Umbilical cord (tissue), 1 donor: ENCODE measurements at regions not wholly inside any gene's neighbourhood (a gene's known extent, or its start where the extent isn't known, plus 50 kb on each side); places are given as distances from the start of the nearest gene placed in this dataset.

Experiments
- DNase-seq: peaks from one replicate; pipeline ENCODE4 v3.0.0-alpha.2; 2015; ENCODE audit warnings: low spot score

DNA sequence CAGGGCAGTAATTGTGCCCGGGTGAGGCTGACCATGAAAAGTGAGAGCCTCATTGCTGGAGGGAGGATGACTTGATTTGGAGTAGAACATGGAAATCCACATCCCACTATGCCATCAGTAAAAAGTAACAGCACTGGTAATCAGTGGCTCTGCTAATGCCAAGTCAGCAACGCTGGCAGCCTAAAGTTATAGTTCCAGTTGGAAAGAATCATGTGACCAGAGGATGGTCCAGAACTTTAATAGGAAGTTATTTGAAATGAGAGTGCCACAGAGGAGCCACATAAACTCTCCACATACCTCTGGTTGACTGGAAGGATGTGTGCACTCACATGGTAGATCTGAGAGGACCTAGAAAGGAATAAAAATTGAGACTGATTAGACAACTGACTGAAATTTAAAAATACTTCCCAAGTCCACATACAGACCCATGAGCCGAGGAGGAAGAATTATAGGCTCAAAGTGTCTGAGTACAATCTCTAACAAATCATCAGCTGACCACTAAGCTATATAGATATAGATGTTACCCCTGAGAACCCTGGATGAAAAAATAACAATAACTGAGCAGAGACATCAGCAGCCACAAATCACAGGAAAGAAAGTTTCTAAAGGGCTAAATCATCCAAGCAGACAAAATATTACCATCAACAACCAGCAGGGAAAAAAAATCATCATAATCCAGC, 346.8 kb downstream of the STK39 start:
- no peak for DNase-seq

DNA sequence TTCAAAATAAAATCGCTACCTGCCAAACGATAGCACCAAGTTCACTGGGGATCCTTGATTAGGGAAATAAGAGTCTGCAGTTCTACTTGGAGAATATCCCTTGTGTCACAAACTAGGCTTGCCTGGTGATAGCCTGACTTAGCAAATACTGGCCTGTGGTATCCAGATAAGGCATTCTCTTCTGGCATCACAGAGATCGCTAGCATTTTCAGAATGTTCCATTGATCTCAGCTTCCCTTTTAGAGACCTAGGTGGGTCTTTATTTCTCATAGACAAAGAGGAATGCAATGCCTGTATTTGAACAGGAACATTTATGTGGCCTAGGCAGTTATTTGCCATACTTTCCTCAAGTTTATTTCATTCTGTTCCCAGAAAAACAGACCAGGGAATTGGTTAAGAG, 349.1 kb downstream of the STK39 start:
- DNase-seq: no peak

DNA sequence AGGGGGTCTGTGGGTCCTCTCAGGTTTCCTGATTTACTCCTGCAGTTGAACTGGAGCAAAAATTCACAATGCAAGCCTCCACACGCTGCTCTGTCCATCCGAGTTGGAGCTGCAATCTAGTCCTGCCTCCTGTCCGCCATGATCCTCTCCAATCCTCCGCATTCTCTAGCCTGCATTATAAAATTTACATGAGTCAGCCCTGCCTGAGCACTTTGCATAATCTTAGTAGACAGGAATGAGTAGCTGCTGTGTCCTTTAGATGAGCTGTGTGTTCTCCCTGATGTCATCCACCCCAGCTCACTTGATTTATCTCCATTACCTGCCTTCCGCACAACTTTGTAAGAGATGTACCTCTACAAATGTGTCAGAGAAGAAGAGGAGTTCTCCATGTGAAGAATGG, 355.6 kb downstream of the STK39 start:
- no peak for DNase-seq

- no peak for DNase-seq
Observed at GRCh38 chr2:167890739-167891138, 356.7 kb downstream of the STK39 start.

DNA sequence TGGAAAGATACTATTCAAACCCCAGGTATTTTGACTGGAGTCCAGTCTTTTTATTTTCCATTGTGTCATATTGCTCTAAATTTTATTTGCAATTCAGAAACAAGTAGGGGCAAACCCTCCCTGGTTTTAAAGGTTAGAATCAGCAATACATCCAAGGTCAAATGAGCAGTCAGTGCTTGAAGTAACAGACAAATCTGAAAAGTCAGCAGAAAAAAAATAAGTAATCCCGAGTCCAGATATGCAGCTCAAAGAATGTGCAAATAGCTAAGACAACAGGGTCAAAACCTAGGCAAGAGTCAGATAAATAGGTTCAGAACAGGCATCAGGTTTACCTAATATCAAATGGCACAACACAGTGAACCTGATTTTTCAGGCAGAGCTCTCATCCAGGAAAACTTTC, 367.0 kb downstream of the STK39 start:
- DNase-seq: no peak

- DNase-seq: no peak
Observed at GRCh38 chr2:167875529-167875928, 371.9 kb downstream of the STK39 start.

DNA sequence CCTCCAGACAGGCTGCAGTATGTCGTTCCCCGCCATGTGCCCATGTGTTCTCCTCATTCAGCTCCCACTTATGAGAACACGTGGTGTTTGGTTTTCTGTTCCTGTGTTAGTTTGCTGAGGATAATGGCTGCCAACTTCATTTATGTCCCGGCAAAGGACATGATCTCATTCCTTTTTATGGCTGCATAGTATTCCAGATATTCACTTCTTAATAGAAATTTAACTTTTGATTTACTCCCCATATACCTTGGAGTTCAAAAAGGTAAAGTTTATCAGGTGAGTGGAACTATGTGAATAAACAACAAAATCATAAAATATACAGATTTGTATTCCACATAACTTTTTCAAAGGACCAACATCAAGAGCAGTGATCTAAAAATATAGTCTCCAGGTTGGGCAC, 372.6 kb downstream of the STK39 start:
- no peak for DNase-seq

GRCh38 chr2:167871286-167871685, 376.1 kb downstream of the STK39 start:
- no peak for DNase-seq

- DNase-seq: no peak
Observed at GRCh38 chr2:167869200-167869599, 378.2 kb downstream of the STK39 start.

GRCh38 chr2:167863377-167863776, 384.0 kb downstream of the STK39 start:
- no peak for DNase-seq

- DNase-seq: peak; percentile 20
Observed at GRCh38 chr2:167862782-167863181, 384.6 kb downstream of the STK39 start.

DNA sequence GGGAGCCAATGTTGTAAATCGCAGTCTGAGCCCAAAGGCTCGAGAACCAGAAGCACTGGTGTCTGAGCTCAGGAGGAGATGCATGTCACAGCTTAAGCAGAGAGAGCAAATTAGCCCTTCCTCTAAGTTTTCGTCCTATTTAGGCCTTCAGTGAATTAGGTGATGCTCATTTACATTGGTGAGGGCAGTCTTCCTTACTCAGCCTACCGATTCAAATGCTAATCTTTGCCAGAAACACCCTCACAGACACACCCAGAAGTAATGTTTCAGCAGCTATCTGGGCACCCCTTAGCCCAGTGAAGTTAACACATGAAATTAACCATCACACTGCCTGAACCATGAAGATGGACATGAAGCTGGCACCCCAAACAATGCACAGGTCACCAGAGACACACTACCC, 385.1 kb downstream of the STK39 start:
- no peak for DNase-seq

DNA sequence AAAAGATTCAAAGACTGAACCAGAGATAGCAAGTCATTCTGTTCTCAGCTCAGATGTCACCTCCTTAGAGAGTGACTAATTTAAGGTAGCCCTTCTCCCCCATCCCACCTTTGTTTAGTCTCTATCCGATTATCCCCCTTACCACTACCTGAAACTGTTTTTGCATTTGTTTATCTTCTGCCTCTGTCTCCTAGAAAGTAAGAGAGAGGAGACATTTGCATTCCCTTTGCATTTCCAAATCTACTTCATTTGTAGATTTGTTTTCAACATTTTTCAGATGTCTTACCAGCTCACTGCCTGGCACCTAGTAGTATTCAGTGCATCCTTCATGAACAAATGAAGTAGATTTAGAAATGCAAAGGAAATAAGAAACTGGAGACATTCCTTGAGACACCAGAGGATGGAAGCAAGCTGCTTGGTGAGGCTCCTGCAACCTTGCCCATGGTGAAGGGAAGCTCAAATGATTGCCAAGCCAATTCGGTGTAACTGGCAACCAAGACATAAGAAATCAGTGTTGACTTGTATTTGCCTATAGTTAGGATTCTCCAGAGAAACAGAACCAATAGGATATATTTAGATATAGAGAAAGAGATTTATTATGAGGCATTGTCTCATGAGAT, 385.7 kb downstream of the STK39 start:
- no peak for DNase-seq

DNA sequence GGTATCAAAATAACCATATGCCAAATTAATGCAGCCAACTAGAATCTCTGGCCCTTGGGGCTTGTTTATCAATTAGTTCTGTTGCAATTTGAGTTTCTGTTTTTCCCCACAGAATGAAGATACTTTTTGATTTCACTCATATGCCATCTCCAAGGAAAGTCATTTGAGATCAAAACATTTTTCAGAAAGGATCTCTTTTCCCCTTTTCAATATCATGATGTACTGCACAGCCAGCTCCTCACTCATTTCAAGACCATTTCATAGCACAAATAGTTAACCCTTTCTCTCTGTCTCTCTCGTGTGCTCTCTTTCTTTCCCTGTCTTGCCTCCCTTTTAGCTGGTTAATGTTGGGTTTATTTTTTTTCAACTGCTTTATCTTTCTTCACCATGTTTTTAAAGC, 387.3 kb downstream of the STK39 start:
- DNase-seq: no peak

DNA sequence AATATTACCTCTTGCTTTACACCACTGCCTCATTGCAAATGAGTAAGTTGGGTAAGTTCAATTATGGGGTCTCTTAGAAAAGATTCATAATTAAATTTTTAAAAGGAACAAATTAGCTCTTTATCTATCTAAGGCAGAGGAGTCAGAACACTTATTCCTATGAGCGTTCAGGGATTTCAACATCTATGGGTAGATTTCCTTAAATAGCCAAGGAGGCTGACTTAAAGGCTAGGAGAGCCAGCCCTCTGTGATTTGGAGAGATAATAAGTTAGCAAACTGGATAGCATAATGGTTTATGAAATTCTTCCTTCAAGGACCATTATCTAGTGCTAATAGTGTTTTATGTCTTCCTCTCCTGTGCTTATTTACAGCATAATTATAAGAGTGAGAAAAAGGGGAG, 387.7 kb downstream of the STK39 start:
- peak; percentile 30 for DNase-seq

DNA sequence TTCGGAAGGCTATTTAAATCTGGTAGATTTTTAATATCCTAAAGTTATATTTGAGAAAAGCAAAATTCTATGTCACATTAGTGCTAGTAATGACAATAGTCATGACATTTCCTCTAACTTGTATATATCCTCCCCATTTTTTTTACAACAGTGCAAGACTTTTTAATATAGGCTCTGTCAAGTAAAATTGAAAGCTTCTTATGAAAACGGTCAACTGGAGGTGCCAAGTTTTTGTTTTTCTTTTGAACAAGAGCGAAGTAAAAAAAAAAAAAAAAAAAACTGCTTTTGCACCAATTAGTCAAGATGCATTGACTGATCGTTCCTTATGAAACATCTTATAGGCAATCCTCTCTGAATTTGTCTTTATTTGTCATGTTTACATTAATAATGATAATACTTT, 389.3 kb downstream of the STK39 start:
- DNase-seq: no peak

GRCh38 chr2:167857416-167857815, 390.0 kb downstream of the STK39 start:
- no peak for DNase-seq

DNA sequence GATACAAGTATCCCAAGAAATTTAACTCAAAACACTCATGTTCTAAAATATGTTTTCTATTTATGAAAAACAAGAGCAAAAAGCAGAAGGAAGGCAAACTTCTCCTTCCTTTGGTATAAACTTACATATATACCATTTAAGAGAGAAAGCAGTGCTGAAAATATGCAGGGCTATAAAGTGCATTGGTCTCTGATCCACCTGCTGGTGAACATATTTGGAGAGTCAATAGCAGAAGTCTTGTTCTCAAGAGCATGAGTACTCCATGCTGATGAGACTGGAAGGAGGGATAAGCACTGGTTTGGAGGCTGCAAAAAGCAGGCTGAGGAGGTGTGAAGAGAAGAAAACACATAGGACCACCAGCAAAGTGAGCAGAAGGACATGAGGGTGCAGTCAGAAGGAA, 391.2 kb downstream of the STK39 start:
- no peak for DNase-seq

DNA sequence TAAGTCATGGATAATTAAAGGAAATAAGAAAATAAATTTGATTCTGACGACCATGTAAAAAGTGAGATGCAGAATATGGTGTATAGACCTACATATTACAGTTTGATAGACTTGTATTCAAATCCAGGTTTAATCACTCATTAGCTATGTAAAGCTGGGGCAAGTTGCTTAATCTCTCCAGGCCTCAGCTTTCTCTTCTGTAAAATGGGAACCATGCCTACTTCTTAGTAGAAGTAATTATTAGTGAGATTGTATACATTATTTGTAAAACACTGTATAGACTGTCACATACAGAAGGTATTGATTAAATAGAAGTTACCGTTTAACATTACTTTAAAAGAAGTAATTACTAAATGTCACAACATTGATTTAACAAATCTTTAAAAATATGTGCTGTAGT, 392.2 kb downstream of the STK39 start:
- DNase-seq: no peak

GRCh38 chr2:167853717-167854116, 393.7 kb downstream of the STK39 start:
- no peak for DNase-seq

DNA sequence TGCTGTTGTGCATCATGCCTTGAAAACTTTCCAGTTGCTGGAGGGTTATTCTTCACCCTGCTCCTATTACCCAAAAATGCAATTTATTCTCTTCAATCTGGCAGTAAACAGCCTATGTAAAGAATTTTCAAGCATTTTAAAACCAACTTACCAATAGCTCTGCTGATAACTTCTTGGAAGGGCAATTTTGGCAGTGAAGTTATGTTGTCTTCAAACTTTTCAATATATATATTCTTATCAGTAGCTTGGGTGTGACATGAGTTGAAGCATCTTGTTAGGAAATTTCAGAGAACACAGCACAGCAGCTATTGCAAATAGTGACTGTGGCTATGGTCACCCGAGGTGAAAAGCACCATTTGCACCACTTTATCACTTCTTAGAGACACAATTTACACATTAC, 395.5 kb downstream of the STK39 start:
- no peak for DNase-seq

DNA sequence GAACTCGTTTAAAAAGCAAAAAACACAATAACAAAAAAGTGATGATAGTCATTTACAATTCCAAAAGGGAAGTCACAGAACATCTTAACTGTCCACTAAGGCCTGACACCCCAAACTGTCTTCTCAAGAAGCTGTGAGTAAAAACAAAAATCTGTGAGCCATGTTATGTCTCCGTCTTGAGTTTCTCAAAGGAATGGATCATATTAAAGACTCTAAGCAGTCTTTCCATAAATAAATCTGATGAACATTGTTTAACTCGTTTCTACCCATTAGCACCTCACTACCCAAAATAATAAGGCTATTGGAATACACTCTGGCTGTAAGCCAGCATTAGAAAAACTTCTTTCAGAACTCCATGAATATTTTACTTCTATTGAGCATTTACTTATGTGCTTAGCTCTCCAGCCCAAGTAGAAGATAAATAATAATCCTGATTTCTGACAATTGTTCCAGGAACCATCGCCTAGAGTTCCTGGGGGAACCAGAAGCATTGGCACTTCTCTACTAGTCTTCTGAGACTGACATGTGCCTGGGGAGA, 396.0 kb downstream of the STK39 start:
- DNase-seq: no peak

DNA sequence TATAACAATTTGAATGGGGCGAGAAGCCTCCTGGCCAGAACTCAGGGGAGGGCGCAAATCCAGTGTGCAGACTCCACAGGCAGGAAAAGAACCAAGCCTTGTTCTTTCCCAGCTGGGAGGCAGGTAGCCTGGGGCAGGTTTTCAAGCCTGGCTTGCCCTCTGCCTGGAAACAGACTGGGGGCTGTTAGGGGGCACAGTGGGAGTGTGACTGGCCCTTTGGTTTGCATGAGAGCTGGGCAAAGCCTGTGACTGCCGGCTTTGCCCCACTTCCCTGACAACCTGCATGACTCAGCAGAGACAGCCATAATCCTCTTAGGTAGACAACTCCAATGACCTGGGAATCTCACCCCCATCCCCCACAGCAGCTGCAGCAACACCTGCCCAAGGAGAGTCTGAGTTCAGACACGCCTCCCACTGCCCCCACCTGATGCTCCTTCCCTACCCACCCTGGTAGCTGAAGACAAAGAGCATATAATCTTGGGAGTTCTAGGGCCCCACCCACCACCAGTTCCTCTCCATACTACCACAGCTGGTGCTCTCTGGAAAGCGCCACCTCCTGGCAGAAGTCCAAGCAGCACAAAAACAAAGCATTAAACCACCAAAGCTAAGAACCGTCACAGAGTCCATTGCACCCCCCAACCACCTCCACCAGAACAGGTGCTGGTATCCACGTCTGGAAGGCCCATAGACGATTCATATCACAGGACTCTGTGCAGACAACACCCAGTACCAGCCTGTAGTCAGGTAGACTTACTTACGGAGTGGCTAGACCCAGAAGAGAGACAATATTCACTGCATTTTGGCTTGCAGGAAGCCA, 402.5 kb downstream of the STK39 start:
- DNase-seq: no peak
